T-cell (primary cell): ENCODE measurements at regions not wholly inside any gene's neighbourhood (a gene's known extent, or its start where the extent isn't known, plus 50 kb on each side); places are given as distances from the start of the nearest gene placed in this dataset.

Source experiments
- ATAC-seq, 4 experiments: fragments of 200-7000 bp in 3 of 4; fragments of 150-1000 bp in 1 of 4; cut with Tn5 transposase; replicated peaks in 1 of 4; 1 replicate in 3 of 4; 2 replicates in 1 of 4; pipeline ENCODE4 v1.10.0; 2021; ENCODE audit warnings: moderate library complexity in 3 of 4, mild to moderate bottlenecking in 2 of 4, moderate number of reproducible peaks in 1 of 4
- CTCF ChIA-PET, 2 donors: fragments of 300-600 bp; sonication (Branson Sonifier 250); formaldehyde crosslinking; loops; one replicate each; lab custom pipeline; 2022; ENCODE audit warnings: antibody characterized with exemption in 2 of 2; lab: Charles Lee
- POLR2A ChIA-PET, 2 donors: fragments of 300-600 bp; sonication (Branson Sonifier 250); formaldehyde crosslinking; loops; one replicate each; lab custom pipeline; 2022; ENCODE audit warnings: antibody characterized with exemption in 2 of 2; lab: Charles Lee
- DNase-seq, 35 experiments: peaks; one replicate each; pipeline versions ENCODE4 v3.0.0 to v3.0.0-alpha.2; 2013 to 2023
- H3K27ac ChIP-seq: one replicate; pipeline ENCODE4 v1.5.1; 2013; ENCODE audit warnings: low read length
- H3K27me3 ChIP-seq, 2 experiments: replicated peaks in 1 of 2; 1 replicate in 1 of 2; 2 replicates in 1 of 2; pipeline versions ENCODE4 v1.6.1 to v1.7.0; 2013; ENCODE audit warnings: low read length in 1 of 2, mixed read lengths in 1 of 2; ENCODE audit not compliant: control insufficient read depth in 2 of 2, insufficient read depth in 2 of 2; ENCODE audit errors: extremely low read depth in 1 of 2
- H3K36me3 ChIP-seq, 2 donors: 1 replicate in 1 of 2; 2 replicates in 1 of 2; pipeline versions ENCODE4 v1.6.1 to v1.7.0; 2013; ENCODE audit warnings: low read length in 1 of 2; ENCODE audit not compliant: control insufficient read depth in 2 of 2, insufficient read depth in 1 of 2; ENCODE audit errors: extremely low read depth in 1 of 2
- H3K4me1 ChIP-seq, 2 experiments: 1 replicate in 1 of 2; 2 replicates in 1 of 2; pipeline versions ENCODE4 v1.6.1 to v1.7.0; 2013; ENCODE audit warnings: low read length in 2 of 2, mixed read lengths in 1 of 2; ENCODE audit not compliant: insufficient read depth in 2 of 2, control insufficient read depth in 1 of 2; ENCODE audit errors: extremely low read depth in 1 of 2
- H3K4me3 ChIP-seq, 2 donors: 1 replicate in 1 of 2; 2 replicates in 1 of 2; pipeline versions ENCODE4 v1.5.1 to v1.7.0; 2013; ENCODE audit warnings: mild to moderate bottlenecking in 2 of 2, low read length in 1 of 2, moderate library complexity in 1 of 2; ENCODE audit not compliant: control insufficient read depth in 1 of 2; ENCODE audit errors: extremely low read depth in 1 of 2
- H3K9me3 ChIP-seq: 2 replicates; pipeline ENCODE4 v1.7.0; 2013
- H3K27ac Mint-ChIP-seq, 2 donors: one replicate each; pipeline ENCODE4 v1.8.0; 2020 to 2021; ENCODE audit warnings: mild to moderate bottlenecking in 2 of 2, mixed read lengths in 2 of 2
- H3K27me3 Mint-ChIP-seq, 2 donors: one replicate each; pipeline ENCODE4 v1.8.0; 2021 to 2022; ENCODE audit warnings: mixed read lengths in 2 of 2
- H3K36me3 Mint-ChIP-seq: one replicate; pipeline ENCODE4 v1.8.0; 2021; ENCODE audit warnings: mixed read lengths
- H3K4me1 Mint-ChIP-seq, 3 donors: one replicate each; pipeline ENCODE4 v1.8.0; 2020 to 2022; ENCODE audit warnings: mixed read lengths in 3 of 3, mild to moderate bottlenecking in 1 of 3
- H3K4me3 Mint-ChIP-seq, 3 donors: one replicate each; pipeline ENCODE4 v1.8.0; 2020 to 2022; ENCODE audit warnings: mild to moderate bottlenecking in 3 of 3, mixed read lengths in 3 of 3, moderate library complexity in 3 of 3
- H3K9me3 Mint-ChIP-seq, 3 donors: one replicate each; pipeline ENCODE4 v1.8.0; 2020 to 2022; ENCODE audit warnings: mixed read lengths in 3 of 3
- WGBS: methylation state at CpG from one replicate; pipeline ENCODE4 v1.1.5; 2013; ENCODE audit warnings: missing lambda C conversion rate; ENCODE audit not compliant: insufficient coverage; 5-methylcytosine and 5-hydroxymethylcytosine counted together

- DNase-seq (no peak), ATAC-seq (no peak)
- Mint-ChIP-seq H3K27ac (no peak overlapping the region), H3K27me3 (no peaks in the 10 kb centered on the region), H3K4me1 (no peaks in the 10 kb centered on the region), H3K36me3 (no peaks in the 10 kb centered on the region), H3K9me3 (peaks cover 1 to 14% (median 9%) of the 10 kb centered on the region in 3 donors), H3K4me3 (no peak overlapping the region)
- Histone ChIP-seq H3K4me1 (peaks cover 0 to 3% of the 10 kb centered on the region in 2 experiments), H3K9me3 (no peaks in the 10 kb centered on the region), H3K36me3 (no peaks in the 10 kb centered on the region), H3K27me3 (no peaks in the 10 kb centered on the region), H3K27ac (no peak overlapping the region), H3K4me3 (no peak overlapping the region)
- CTCF ChIA-PET, result no interaction called here
- POLR2A ChIA-PET, result no interaction called here
These were observed 140.9 kb upstream of the GRM7 start for GRCh38 chr3:6719999-6720398.

DNA sequence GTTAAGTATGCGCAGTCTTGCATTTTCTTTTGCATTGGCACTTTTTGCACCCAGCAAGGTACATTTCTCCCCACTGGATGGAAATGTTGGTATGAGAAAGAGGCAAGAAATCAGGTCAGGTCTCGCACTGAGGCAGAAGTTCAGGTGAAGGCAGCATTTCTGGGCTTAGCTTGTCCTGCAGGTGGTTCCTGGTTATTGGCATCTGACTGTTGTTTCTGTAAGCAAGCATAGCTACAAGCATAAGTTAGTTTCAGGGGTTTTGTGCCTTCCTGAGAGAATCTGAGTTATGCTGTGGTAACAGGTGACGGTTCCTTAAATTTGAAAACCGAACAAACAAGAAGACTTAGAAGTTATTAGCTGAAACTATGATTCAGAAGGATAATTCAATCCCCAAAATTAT, 139.4 kb upstream of the GRM7 start:
- no peak overlapping the region for H3K27ac ChIP-seq
- no peaks in the 10 kb centered on the region for H3K36me3 ChIP-seq
- CTCF ChIA-PET, result no interaction called here
- H3K27me3 Mint-ChIP-seq, result no peaks in the 10 kb centered on the region
- H3K4me1 ChIP-seq, result peaks cover 0 to 3% of the 10 kb centered on the region in 2 experiments
- H3K4me3 Mint-ChIP-seq, result no peak overlapping the region
- no peaks in the 10 kb centered on the region for H3K4me1 Mint-ChIP-seq
- 94% methylated on average over 2 of the region's 4 CpGs for WGBS
- no peaks in the 10 kb centered on the region for H3K36me3 Mint-ChIP-seq
- no peaks in the 10 kb centered on the region for H3K27me3 ChIP-seq
- no peaks in the 10 kb centered on the region for H3K9me3 ChIP-seq
- H3K9me3 Mint-ChIP-seq, result peaks cover 1 to 14% (median 9%) of the 10 kb centered on the region in 3 donors
- ATAC-seq, result no peak
- POLR2A ChIA-PET, result no interaction called here
- H3K27ac Mint-ChIP-seq, result no peak overlapping the region
- no peak for DNase-seq
- H3K4me3 ChIP-seq, result no peak overlapping the region

DNA sequence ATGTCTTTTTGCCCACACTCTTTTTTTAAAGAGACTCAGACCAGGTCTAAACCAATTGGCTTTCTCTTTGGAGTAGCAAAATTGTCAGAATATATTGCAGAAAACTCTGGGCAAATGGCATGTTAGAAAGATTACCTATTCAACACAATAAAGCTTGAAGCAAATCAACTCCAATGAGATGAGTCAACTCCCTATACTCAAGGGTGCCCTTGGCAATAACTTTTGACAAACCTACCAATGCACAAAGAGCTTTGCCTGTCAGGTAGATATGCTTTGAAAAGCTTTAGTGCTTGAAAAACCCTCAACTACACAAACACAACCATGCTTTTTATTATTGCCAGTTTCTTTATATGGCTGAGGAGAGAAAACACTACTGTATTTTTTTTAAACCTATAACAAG, 137.7 kb upstream of the GRM7 start:
- ChIA-PET CTCF (no interaction called here), POLR2A (no interaction called here)
- Histone ChIP-seq H3K4me3 (no peak overlapping the region), H3K36me3 (no peaks in the 10 kb centered on the region), H3K27ac (no peak overlapping the region), H3K4me1 (no peaks in the 10 kb centered on the region), H3K9me3 (no peaks in the 10 kb centered on the region), H3K27me3 (no peaks in the 10 kb centered on the region)
- no peaks in the 10 kb centered on the region for H3K27me3 Mint-ChIP-seq
- peaks cover 9 to 14% (median 14%) of the 10 kb centered on the region in 3 donors for H3K9me3 Mint-ChIP-seq
- no peak overlapping the region for H3K4me3 Mint-ChIP-seq
- ATAC-seq, result no peak
- no peaks in the 10 kb centered on the region for H3K4me1 Mint-ChIP-seq
- no peak for DNase-seq
- H3K27ac Mint-ChIP-seq, result no peak overlapping the region
- no peaks in the 10 kb centered on the region for H3K36me3 Mint-ChIP-seq

GRCh38 chr3:6726811-6727210, 134.1 kb upstream of the GRM7 start:
- Mint-ChIP-seq H3K9me3 (peaks cover 11 to 14% (median 13%) of the 10 kb centered on the region in 3 donors), H3K27ac (no peak overlapping the region), H3K4me3 (no peak overlapping the region), H3K4me1 (no peaks in the 10 kb centered on the region), H3K36me3 (no peaks in the 10 kb centered on the region), H3K27me3 (no peaks in the 10 kb centered on the region)
- ChIA-PET CTCF (no interaction called here), POLR2A (no interaction called here)
- Histone ChIP-seq H3K9me3 (no peaks in the 10 kb centered on the region), H3K4me3 (no peak overlapping the region), H3K4me1 (no peaks in the 10 kb centered on the region), H3K27me3 (no peaks in the 10 kb centered on the region), H3K27ac (no peak overlapping the region), H3K36me3 (no peaks in the 10 kb centered on the region)
- no peak for ATAC-seq
- DNase-seq, result no peak

DNA sequence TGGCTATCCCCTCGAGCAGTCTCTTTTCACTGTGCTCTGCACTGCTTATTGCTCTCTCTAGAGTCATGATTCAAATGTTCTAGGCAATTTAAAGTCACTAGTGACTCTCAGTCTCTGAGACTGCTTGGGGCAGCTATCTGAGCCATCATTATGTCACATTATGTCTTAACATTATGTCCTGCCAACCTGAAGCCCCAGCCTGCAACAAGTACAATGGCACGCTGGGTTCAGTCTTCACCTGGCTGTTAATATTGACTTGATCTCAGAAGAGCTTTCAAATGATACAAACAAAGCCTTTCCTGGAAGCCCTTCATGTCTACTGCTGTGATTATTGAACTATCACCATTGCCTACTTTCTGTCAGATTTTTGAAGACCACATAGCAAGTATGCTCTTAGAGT, 128.1 kb upstream of the GRM7 start:
- Histone ChIP-seq H3K27me3 (no peaks in the 10 kb centered on the region), H3K36me3 (no peaks in the 10 kb centered on the region), H3K4me3 (no peak overlapping the region), H3K27ac (no peak overlapping the region), H3K4me1 (peaks cover 0 to 2% of the 10 kb centered on the region in 2 experiments), H3K9me3 (no peaks in the 10 kb centered on the region)
- no peak for DNase-seq
- Mint-ChIP-seq H3K9me3 (peaks cover 9 to 19% (median 12%) of the 10 kb centered on the region in 3 donors), H3K4me3 (no peak overlapping the region), H3K27ac (no peak overlapping the region), H3K4me1 (no peaks in the 10 kb centered on the region), H3K36me3 (no peaks in the 10 kb centered on the region), H3K27me3 (no peaks in the 10 kb centered on the region)
- ChIA-PET CTCF (no interaction called here), POLR2A (no interaction called here)
- WGBS, result 67% methylated on average over 1 of the region's 2 CpGs
- ATAC-seq, result no peak

GRCh38 chr3:6733699-6734394, 127.1 kb upstream of the GRM7 start:
- ChIA-PET CTCF (no interaction called here), POLR2A (no interaction called here)
- Mint-ChIP-seq H3K9me3 (peaks cover 9 to 19% (median 12%) of the 10 kb centered on the region in 3 donors), H3K4me1 (no peaks in the 10 kb centered on the region), H3K27me3 (no peaks in the 10 kb centered on the region), H3K36me3 (no peaks in the 10 kb centered on the region), H3K27ac (no peak overlapping the region), H3K4me3 (no peak overlapping the region)
- Histone ChIP-seq H3K4me1 (peaks cover 0 to 2% of the 10 kb centered on the region in 2 experiments), H3K36me3 (no peaks in the 10 kb centered on the region), H3K27ac (no peak overlapping the region), H3K4me3 (no peak overlapping the region), H3K27me3 (no peaks in the 10 kb centered on the region), H3K9me3 (no peaks in the 10 kb centered on the region)
- 94% methylated on average over 3 of the region's 5 CpGs for WGBS
- DNase-seq (no peak), ATAC-seq (no peak)

DNA sequence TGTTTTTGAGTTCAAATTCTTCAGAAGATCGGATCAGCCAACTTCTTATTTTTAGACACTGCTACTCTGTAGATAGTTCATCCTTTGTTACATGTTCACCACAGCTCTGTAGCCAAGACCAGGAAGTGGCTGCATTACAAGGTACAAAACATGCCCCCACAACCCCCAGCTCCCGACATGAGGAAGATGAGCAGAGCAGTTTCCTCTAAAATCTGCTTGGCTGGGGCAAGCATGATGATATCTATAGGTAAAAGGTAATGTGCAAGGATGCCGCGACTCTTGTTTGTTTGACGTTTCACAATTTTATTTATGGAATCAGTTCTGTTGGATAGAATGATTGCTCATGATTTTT, 126.5 kb upstream of the GRM7 start:
- Histone ChIP-seq H3K9me3 (no peaks in the 10 kb centered on the region), H3K27me3 (no peaks in the 10 kb centered on the region), H3K36me3 (no peaks in the 10 kb centered on the region), H3K4me3 (no peak overlapping the region), H3K27ac (no peak overlapping the region), H3K4me1 (peaks cover 0 to 2% of the 10 kb centered on the region in 2 experiments)
- POLR2A ChIA-PET, result no interaction called here
- no peak for DNase-seq
- no peak for ATAC-seq
- no CpG with 5 or more reads among the region's 5 CpGs for WGBS
- H3K36me3 Mint-ChIP-seq, result no peaks in the 10 kb centered on the region
- no peaks in the 10 kb centered on the region for H3K27me3 Mint-ChIP-seq
- no peaks in the 10 kb centered on the region for H3K4me1 Mint-ChIP-seq
- H3K27ac Mint-ChIP-seq, result no peak overlapping the region
- CTCF ChIA-PET, result no interaction called here
- H3K4me3 Mint-ChIP-seq, result no peak overlapping the region
- peaks cover 10 to 18% (median 11%) of the 10 kb centered on the region in 3 donors for H3K9me3 Mint-ChIP-seq
